Left cardiac atrium (tissue), 4 donors: ENCODE measurements at regions not wholly inside any gene's neighbourhood (a gene's known extent, or its start where the extent isn't known, plus 50 kb on each side); places are given as distances from the start of the nearest gene placed in this dataset.

ENCODE experiments used
- ATAC-seq, 2 donors: fragments of 200-7000 bp; cut with Tn5 transposase; one replicate each; pipeline ENCODE4 v1.9.1; 2020; ENCODE audit warnings: mild to moderate bottlenecking in 2 of 2, moderate library complexity in 2 of 2
- DNase-seq: peaks from one replicate; pipeline ENCODE4 v3.0.0-alpha.2; 2020
- intact Hi-C, 2 donors: fragments of 100-400 bp; cut with DNase I; formaldehyde crosslinking; loops; one replicate each; pipeline versions ENCODE4 v1.14.1 to v1.15.1; 2022 to 2023
- donor health status: DM: no; HTN: yes; CAD: no.
- donor health status: DM: no; HTN: yes; CAD: no; lungs with severe emphysema.
- donor health status: DM: yes; HTN: yes; CAD: no.
- donor health status: Dilated cardiomyopathy.

DNA sequence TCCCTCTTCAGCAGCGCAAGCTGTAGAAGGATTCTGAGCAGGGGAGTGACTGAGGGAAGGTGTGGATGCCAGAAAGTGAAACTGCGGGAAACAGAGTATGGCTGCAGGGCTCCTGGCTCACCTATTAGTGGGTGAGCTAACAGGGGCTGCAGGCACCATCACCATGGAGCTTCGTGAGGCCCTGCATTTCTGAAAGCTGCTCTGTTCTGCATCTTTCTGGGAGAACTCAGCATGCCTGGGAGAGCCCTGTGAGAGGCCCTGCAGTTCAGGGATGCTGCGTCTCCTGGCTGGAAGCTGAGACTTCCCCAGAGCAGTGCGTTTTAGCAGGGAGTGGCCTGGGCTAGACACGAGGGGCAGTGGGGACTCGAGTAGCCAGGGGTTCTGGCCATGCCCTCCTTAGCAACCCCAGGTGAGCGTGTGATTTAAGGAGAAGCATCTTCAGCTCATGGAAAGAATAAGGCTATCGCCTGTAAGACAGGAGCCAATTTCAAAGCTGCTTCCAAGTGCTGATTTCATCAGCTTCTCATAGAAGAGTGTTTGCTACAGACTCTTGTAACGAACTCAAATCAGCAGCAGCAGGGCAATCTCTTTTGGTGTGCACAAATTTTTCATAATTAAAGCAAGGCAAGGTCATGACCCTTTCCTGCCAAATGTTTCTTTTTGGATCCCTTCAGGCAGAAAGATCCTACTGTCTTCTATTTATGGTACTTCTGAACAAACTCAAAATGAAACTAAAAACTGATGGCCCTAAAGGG, 293.6 kb upstream of the ZNF32 start:
- DNase-seq (no peak), ATAC-seq (no peak)

DNA sequence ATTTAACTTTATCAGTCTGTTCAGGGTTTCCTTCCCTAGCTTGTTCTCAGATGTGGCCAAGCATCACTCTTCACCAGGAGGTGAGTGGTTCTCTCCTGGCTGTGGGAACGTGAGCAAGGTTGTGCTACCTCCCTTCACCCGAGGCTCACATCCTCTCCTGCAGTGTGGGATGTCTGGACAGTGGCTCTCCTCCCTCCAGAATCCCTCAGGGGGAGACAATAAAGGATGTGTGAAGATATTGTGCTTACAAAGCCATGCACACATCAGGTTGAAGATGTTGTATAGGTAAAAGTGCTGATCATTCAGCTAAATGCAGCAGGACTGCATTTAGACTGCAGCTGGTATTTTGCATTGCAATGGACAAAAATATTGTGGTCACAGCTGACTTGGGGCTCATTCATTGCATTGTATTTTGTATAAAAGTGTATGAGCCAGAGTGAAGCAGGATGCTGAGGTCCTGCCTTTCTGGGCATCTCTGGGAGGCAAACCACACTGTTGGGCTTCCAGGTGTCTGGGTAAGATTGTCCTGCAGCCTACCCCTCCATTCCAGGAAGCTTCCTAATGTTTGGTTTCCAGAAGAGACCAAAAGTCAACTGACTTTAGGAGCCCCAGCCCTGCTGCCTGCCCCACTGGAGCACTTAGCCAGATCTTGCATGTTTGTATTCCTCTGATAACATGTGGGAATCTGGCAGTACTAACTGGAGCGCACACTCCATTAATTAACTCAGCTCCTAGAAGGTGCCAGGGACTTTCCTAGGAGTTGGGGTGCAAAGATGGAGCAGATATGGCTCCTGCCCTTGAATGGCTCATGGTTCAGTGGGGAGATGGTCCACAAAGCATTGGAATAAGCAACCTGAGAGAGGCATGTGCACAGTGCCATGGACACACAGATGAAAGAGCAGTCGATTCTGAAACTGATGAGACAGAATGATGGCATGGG, 292.5 kb upstream of the ZNF32 start:
- DNase-seq (no peak), ATAC-seq (no peak)
- intact Hi-C loops = no loop called here

More for the DNA sequence above, 293.6 kb upstream of the ZNF32 start:
- intact Hi-C loops = no loop called here

DNA sequence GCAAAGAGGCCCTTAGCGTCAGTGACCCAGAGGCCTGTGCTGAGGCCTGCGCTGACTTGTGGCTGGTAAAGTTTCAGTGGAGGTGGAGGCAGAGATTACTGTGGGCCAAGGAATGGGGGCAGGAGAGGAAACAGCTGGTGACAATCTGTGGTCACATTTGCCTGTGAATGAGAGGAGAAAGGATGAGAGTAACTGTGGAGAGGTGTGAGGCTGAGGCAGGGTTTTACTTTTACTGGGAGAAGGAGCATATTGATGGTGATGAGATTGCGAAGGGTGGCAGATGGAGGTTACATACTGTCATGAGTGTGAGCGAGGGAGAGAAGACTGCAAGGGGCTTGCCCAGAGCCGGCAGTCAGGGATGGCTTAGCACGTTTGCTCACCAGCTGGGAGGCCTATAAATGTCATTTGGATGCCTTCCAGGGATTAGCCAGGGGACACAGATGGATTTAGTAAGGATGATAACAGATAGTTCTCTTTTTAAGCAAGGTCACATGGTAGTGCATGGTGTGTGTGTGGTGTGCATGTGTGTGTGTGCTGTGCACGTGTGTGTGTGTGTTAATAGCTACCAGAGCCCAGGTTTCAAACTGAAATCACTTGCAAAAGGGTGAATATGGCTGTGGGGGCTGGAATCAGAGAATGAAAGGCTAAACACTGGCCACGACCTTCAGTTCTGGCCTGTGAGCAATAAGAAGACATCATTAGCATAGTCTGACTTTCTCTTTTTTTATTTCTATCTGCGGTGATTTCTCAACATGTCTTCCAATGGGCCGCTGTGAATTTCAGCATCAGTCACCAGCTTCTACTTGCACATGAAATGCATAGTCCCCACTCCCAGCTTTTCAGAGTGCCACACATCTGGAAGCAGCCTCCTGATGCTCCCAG, 291.5 kb upstream of the ZNF32 start:
- ATAC-seq = peak; percentile 70 to 73
- DNase-seq = no peak

DNA sequence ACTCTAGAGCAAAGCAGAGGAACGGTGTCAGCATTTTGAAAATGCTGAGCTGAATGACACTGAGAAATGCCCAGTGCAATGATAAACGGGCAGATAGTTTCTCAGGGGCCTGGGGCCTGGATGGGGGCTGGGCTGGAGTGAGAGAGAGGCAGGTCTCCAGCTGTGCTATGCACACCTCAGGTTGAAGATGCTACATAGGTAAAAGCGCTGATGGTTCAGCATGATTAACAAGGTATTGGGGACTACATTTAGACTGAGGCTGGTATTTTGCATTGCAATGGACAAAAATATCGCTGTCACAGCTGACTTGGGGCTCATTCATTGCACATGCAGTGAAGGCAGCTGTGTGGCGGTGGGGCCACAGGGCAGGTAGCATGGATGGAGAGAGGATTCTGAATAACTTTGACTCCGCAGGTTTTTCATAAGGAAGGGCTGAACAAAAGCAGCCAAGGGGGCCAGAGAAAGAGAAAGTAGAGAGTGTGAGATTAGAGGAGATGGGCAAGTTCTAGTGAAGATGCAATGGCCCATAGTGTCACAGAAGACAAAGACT, 290.8 kb upstream of the ZNF32 start:
- intact Hi-C loops = no loop called here
- ATAC-seq = no peak
- DNase-seq = no peak

More for the DNA sequence above, 291.5 kb upstream of the ZNF32 start:
- intact Hi-C loops = no loop called here

DNA sequence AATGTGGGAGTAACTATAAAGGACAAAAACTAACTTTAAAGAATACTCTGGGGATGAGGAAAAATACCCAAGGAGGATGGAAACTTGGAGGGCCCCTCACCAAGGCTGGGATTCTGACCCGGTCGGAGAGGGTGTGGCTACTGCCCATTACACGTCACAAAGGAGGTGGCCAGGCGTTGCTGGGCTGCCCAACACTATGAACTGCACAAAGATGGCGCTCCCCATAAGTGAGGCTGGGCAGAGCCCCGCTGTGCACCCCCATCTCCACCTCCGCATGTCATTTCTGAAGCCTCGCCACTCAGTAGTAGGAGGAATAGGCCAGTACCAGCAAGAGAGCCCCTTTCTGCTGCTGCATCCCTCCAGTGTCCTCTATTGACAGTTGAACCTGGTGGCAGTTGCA, 290.1 kb upstream of the ZNF32 start:
- ATAC-seq (no peak), DNase-seq (no peak)
- intact Hi-C loops = no loop called here

DNA sequence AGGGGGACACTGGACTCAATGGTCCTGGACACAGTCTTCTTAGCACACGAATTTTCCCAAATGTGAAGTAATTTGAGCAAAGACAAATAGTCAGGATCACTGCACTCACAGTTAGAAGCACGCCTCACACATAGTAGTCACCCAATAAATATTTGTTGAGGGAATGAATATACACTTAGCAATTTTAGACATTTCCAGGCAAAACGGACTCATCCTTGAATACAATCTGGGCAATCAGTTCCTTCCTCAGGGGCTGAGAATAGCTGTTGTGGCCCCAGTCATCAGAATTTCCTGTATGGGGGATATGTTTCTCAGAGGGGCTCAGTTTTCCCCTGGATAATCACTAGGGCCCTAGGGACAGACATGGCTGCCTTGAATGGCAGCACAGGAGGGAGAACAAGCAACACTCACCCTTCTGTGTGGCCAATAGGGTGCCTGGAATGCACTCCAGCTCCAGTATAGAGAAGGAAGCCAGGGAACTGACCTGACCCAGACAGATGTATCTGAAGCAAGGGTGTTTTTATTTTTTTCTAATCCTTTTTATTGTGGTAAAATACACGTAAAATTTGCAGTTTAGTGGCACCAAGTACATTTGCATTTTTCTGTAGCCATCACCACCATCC, 282.7 kb upstream of the ZNF32 start:
- ATAC-seq (no peak), DNase-seq (no peak)
- intact Hi-C loops = no loop called here

DNA sequence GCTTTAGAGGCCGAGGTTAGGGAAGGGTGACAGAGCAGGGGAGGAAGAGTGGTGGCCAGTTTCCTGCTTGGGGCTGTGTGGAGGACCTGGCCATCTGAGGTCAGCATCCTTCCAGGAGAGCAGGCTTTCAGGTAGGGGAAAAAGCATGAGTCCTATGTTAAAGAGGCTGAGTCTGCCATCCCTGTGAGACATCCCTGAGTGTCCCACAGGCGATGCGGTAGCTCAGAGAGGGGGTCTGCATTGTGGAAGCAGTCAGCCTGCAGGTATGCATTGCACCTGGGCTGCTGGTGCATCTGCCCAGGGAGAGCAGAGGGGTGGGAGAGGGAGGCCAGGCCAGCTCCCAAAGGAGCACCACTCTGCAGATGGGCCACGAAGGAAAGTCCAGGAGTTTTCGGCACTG, 282.1 kb upstream of the ZNF32 start:
- intact Hi-C loops = no loop called here
- DNase-seq = no peak
- no peak for ATAC-seq

DNA sequence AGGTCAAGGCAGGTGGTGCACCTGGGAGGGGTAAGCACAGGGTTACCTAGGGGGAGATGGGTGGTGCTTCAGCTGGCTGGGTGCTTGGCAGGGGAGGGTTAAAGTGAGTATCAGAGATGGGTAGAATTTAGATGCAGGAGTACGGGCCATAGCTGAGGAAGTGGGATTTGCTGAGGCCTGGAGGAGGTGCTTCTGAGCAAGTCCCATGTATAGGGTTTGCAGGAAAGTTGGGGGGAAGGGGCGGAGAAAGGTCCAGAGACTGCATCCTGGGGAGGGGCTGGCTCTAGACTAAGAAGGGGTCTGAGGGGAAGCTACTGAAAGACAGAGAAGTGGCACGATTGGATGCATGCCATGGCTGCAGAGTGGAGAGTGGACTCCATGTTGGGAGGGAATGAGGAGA, 281.6 kb upstream of the ZNF32 start:
- DNase-seq = no peak
- no peak for ATAC-seq
- intact Hi-C loops = no loop called here

DNA sequence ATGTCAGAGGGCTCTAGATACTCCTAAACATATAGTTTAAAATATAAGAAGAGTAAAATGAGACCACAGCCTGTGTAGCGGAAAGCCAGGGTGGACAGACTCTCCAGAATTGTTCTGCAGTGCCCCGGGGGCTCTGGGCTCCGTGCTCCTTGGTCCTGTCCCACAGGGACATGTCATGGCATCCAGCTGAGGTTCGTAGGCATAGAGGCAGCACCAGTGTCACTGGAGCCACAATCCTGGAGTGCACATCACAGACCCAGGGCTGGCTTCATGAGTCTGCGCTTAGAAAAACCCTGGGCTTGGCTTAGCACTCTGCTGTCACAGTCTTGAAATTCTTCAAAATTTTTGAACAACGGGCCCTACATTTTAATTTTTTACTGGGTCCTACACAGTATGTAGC, 280.4 kb upstream of the ZNF32 start:
- ATAC-seq (no peak), DNase-seq (no peak)
- intact Hi-C loops = no loop called here

DNA sequence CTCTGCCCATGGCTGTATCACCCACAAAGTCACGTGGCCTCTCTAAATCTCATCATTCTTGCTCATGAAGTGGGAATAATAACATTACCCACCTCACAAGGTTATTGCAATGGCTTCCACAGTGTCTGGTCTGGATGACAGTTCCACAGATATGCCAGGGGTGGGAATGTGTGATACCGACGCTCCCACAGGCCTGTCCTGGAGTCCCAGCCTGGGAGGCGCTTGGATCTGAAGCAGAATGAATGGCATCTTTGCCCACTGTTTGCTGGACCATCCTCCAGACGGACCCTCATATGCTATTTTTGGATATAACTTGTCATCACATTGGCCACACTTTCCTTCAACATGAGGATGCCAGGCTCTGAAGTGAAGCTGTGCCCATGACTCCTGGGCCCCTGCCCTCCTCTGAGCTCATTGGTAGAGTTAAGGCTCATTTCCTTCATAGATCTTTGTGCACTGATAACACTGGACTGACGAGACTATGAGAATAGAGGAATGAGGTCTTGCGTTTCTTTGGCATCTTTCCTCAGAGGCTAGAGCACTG, 279.8 kb upstream of the ZNF32 start:
- ATAC-seq = peak; percentile 78 to 92
- intact Hi-C loops = no loop called here

DNA sequence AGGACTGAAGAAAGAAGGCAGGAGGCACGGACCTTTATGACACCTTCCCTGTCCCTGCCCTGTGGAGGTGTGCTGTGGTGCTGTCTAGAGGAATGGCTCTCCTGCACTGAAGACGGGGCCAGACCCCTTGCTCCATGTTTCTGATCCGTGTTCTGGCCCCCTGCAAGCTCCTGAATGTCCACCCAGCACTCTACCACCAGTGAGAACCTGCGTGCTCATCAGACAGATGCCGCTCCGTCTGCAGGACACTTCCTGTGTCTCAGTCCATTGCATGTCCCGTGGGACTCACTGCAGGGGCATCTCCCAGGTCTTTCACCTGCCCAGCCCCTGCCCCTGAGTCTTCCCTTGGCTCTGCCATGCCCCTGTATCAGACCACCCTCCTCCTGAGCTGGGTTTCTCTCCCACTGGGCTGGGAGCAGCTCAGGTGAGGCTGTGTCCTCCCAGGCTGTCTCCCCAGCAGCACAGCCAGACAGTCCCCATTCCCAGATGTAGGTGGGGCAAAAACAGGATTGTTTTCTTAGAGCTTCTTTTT, 278.3 kb upstream of the ZNF32 start:
- intact Hi-C loops = no loop called here
- ATAC-seq (no peak), DNase-seq (no peak)

More for the DNA sequence above, 279.8 kb upstream of the ZNF32 start:
- no peak for DNase-seq

DNA sequence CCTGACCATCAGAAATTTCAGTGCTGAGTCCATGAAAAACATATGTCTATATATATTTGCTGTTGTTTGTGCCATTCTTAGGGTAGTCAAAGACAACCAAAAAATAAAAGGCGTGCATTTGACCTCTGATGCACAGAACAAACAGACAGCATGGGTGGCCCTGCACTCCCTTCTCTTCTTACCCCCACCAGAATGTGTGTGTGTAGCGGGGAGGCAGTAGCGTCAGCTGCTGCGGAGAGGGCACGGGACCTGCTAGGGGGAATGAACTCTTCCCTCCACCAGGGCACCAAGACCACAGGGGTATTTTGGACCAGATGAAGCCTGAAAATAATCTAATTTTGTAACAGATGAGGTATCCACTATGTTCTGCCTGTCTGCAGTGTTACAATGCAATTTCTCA, 277.7 kb upstream of the ZNF32 start:
- DNase-seq (no peak), ATAC-seq (no peak)
- intact Hi-C loops = no loop called here

DNA sequence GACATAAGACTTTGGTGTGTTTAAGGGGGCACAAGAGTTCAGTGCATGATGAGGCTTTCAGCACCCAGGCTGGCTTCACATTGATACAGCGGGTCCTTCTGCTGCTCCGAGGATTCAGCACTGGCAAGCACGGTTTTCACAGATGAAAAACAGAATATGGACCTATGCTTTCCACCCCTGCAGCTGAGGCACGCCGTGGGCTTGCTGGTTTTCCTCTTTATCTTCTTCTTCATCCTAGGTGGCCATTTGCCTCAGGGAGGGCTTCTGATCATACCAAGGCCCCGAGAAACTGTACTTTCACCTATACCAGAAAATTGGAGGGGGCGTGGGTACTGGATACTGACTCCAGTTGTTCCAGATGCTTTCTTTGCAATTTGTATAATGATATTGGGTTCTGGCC, 277.1 kb upstream of the ZNF32 start:
- ATAC-seq = no peak

DNA sequence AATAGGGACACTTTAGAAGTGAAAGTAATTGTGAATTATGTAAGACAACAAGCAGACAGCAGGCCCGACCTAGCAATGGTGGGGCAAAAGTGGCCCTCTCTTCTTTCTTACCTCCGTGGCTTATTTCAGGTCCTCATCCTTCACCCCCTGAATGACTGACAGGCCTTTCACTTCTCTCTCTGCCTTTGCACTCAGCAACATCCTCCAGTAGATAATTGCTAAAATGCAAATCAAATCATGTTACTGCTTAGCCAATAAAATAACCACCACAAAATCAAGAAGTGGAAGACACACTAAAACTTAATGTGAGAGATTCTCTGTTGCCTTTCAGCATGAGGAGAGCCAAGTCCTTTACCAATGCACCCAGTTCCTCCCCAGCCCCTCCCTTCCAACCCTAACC, 274.6 kb upstream of the ZNF32 start:
- ATAC-seq (no peak), DNase-seq (no peak)
- intact Hi-C loops = no loop called here

More for the DNA sequence above, 277.1 kb upstream of the ZNF32 start:
- no peak for DNase-seq
- intact Hi-C loops = no loop called here

DNA sequence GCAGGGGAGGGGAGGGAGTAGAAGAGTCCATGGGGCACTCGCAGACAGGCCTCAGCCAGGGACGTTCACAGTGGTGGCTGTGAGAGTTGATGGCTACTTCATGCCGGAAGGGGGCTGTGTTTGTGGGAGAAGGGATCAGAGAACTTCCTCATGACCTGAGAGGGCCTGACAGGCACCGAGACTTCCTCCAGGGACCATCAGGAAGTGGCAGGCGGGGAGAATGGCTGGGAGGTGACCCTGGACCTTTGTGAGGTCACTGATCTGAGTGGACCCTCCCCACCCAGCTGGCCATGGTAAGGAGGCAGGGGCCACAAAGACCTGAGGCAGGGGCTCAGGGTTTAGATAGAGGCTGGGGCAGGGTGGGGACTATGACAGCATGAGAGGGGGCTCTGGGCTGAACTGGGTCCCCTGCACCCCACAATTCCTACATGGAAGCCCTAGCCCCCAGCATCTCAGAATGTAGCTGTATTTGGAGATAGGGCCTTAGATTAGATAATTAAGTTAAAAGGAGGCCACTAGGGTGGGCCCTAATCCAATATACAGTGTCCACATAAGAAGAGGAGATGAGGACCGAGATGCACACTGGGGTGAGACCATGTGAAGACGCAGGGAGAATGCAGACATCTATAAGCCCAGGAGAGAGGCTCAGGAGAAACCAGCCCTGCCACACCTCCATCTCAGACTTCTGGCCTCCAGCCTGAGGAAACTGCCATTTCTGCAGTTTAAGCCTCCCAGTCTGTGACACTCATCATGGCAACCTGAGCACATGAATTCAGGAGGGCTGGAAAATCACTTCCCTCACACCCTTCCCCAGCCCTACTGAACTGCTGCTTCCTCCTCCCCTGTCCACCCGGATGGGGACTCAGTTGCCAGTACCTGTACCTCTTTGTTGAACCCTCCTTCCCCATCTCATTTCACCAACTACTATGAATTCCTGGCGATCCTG, 273.9 kb upstream of the ZNF32 start:
- ATAC-seq (no peak), DNase-seq (no peak)
- intact Hi-C loops = no loop called here

DNA sequence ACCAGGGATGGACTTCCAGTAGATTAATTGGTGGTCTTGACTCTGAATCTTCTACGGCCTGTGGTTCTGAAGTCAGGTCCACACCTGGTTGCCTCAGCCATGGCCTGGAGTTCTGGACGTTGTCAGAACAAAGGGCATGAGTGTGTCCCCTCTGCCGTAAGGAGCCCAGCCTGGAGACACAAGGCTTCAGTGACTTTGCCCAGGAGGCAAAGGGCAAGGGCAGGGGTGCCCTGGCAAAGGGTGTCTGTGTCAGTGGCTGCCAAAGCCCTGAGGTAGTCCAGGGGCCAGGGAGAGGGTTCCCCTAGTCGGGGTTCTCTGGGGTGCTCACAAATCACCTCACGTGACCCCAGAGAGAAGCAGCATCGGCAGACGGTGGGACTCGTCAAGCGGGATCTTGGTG, 273.2 kb upstream of the ZNF32 start:
- no peak for ATAC-seq

DNA sequence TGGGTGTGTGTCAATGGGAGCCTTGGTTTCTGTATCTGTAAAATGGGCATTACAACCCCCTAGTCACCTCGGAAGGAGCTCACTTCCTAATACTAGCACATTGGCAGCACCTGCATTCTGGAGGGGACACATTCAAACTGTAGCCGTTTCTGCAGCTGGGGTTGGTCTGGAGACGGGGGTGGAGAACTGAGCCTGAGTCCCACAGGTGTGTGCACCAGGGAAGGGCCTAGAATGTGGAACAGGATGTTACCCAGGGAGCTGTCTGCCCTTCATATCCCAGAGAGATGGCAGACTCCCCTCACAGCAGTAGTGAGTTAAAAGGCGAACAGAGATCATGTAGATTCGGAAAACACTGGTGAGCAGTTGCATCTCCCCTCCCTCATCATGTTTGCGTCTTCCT, 272.8 kb upstream of the ZNF32 start:
- DNase-seq (no peak), ATAC-seq (no peak)
- intact Hi-C loops = no loop called here

More for the DNA sequence above, 273.2 kb upstream of the ZNF32 start:
- intact Hi-C loops = no loop called here
- no peak for DNase-seq
